ENCODE measurements at regions not wholly inside any gene's neighbourhood (a gene's known extent, or its start where the extent isn't known, plus 50 kb on each side); places are given as distances from the start of the nearest gene placed in this dataset.

DNA sequence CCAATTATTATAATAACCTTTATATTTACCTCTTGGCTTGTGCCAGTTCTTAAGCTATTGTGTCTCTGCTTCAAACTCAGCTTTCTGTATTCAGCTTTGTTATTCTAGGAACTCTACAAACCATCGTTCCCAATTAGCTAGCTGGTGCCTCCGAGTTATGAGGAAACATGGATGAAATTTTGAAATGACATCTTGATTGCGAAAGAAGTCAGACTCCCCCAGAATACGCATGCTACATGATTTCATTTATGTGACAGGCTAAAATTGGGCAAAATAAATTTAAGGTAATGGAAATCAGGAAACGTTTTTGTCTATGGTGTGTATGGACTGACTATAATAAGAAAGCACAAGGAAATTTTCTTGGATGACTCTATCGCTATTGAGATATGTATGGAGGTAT lies 256.8 kb upstream of the NCAM2 start:
- TF ChIP-seq POLR2A (IDR thresholded peaks at IDR 0.05) = no peak
- TF ChIP-seq, protein P1, sequence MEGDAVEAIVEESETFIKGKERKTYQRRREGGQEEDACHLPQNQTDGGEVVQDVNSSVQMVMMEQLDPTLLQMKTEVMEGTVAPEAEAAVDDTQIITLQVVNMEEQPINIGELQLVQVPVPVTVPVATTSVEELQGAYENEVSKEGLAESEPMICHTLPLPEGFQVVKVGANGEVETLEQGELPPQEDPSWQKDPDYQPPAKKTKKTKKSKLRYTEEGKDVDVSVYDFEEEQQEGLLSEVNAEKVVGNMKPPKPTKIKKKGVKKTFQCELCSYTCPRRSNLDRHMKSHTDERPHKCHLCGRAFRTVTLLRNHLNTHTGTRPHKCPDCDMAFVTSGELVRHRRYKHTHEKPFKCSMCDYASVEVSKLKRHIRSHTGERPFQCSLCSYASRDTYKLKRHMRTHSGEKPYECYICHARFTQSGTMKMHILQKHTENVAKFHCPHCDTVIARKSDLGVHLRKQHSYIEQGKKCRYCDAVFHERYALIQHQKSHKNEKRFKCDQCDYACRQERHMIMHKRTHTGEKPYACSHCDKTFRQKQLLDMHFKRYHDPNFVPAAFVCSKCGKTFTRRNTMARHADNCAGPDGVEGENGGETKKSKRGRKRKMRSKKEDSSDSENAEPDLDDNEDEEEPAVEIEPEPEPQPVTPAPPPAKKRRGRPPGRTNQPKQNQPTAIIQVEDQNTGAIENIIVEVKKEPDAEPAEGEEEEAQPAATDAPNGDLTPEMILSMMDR (IDR thresholded peaks at IDR 0.05) = no peak

All from heart left ventricle (tissue), 13 donors.